ENCODE measurements at regions not wholly inside any gene's neighbourhood (a gene's known extent, or its start where the extent isn't known, plus 50 kb on each side); places are given as distances from the start of the nearest gene placed in this dataset.

DNA sequence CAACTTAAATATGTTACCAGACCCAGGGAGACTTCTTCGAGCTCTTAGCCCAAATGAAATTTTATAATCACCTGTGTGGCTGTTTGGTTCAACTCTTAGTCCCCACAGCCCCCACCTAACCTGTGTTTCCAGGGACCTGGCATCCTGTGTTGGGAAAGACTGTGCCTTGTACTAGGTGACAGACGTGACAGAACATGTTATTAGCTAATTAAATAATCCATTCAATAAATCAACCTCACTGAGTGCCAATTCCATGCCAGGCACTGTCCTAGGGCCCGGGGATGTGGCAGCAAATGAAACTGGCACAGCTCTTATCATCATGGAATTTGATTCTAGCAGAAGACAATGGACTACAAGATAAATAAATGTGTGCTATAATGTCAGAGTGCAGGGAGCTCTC is 431.9 kb downstream of the MIAT start:
- TF ChIP-seq, protein P1, sequence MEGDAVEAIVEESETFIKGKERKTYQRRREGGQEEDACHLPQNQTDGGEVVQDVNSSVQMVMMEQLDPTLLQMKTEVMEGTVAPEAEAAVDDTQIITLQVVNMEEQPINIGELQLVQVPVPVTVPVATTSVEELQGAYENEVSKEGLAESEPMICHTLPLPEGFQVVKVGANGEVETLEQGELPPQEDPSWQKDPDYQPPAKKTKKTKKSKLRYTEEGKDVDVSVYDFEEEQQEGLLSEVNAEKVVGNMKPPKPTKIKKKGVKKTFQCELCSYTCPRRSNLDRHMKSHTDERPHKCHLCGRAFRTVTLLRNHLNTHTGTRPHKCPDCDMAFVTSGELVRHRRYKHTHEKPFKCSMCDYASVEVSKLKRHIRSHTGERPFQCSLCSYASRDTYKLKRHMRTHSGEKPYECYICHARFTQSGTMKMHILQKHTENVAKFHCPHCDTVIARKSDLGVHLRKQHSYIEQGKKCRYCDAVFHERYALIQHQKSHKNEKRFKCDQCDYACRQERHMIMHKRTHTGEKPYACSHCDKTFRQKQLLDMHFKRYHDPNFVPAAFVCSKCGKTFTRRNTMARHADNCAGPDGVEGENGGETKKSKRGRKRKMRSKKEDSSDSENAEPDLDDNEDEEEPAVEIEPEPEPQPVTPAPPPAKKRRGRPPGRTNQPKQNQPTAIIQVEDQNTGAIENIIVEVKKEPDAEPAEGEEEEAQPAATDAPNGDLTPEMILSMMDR (IDR thresholded peaks at IDR 0.05): no peak
- no peak for TF ChIP-seq POLR2A (IDR thresholded peaks at IDR 0.05)

Measured in adrenal gland (tissue), 5 donors.